Prostate gland (tissue), 2 donors: ENCODE measurements at regions not wholly inside any gene's neighbourhood (a gene's known extent, or its start where the extent isn't known, plus 50 kb on each side); places are given as distances from the start of the nearest gene placed in this dataset.

Source experiments
- POLR2A ChIP-seq: fragments of 450-650 bp; IDR thresholded peaks from one replicate; pipeline ENCODE4 v1.6.1; 2016; ENCODE audit warnings: antibody characterized with exemption, mild to moderate bottlenecking
- TF ChIP-seq, protein P1 (sequence below), 4 experiments: fragments of 200-600 bp in 2 of 4; fragments of 450-650 bp in 2 of 4; sonication (generic) in 2 of 4; IDR thresholded peaks; 1 replicate in 3 of 4; 2 replicates in 1 of 4; pipeline ENCODE4 v1.5.1; 2016 to 2019; ENCODE audit warnings: antibody characterized with exemption in 4 of 4, mild to moderate bottlenecking in 2 of 4, moderate library complexity in 2 of 4

GRCh38 chrX:46144566-46144965 lies 400.7 kb downstream of the ZNF674 start:
- TF ChIP-seq POLR2A = no peak
- TF ChIP-seq, protein P1, sequence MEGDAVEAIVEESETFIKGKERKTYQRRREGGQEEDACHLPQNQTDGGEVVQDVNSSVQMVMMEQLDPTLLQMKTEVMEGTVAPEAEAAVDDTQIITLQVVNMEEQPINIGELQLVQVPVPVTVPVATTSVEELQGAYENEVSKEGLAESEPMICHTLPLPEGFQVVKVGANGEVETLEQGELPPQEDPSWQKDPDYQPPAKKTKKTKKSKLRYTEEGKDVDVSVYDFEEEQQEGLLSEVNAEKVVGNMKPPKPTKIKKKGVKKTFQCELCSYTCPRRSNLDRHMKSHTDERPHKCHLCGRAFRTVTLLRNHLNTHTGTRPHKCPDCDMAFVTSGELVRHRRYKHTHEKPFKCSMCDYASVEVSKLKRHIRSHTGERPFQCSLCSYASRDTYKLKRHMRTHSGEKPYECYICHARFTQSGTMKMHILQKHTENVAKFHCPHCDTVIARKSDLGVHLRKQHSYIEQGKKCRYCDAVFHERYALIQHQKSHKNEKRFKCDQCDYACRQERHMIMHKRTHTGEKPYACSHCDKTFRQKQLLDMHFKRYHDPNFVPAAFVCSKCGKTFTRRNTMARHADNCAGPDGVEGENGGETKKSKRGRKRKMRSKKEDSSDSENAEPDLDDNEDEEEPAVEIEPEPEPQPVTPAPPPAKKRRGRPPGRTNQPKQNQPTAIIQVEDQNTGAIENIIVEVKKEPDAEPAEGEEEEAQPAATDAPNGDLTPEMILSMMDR (IDR thresholded peaks at IDR 0.05) = no peak
